Lower leg skin (tissue), 3 donors: ENCODE measurements at regions not wholly inside any gene's neighbourhood (a gene's known extent, or its start where the extent isn't known, plus 50 kb on each side); places are given as distances from the start of the nearest gene placed in this dataset.

Source experiments
- POLR2A ChIP-seq, 2 donors: fragments of 450-650 bp; IDR thresholded peaks; one replicate each; pipeline ENCODE4 v1.6.1; 2016 to 2017; ENCODE audit warnings: antibody characterized with exemption in 2 of 2, mild to moderate bottlenecking in 1 of 2, moderate library complexity in 1 of 2
- TF ChIP-seq, protein P1 (sequence below), 3 donors: fragments of 450-650 bp; IDR thresholded peaks; one replicate each; pipeline ENCODE4 v1.5.1; 2016; ENCODE audit warnings: antibody characterized with exemption in 3 of 3, mild to moderate bottlenecking in 3 of 3, moderate library complexity in 2 of 3

- TF ChIP-seq, protein P1, sequence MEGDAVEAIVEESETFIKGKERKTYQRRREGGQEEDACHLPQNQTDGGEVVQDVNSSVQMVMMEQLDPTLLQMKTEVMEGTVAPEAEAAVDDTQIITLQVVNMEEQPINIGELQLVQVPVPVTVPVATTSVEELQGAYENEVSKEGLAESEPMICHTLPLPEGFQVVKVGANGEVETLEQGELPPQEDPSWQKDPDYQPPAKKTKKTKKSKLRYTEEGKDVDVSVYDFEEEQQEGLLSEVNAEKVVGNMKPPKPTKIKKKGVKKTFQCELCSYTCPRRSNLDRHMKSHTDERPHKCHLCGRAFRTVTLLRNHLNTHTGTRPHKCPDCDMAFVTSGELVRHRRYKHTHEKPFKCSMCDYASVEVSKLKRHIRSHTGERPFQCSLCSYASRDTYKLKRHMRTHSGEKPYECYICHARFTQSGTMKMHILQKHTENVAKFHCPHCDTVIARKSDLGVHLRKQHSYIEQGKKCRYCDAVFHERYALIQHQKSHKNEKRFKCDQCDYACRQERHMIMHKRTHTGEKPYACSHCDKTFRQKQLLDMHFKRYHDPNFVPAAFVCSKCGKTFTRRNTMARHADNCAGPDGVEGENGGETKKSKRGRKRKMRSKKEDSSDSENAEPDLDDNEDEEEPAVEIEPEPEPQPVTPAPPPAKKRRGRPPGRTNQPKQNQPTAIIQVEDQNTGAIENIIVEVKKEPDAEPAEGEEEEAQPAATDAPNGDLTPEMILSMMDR (IDR thresholded peaks at IDR 0.05): no peak
- TF ChIP-seq POLR2A (IDR thresholded peaks at IDR 0.05): no peak
Measured at GRCh38 chr20:16819483-16819882, 71.3 kb downstream of the OTOR start.
